SK-MEL-5 (cell line): ENCODE measurements at regions not wholly inside any gene's neighbourhood (a gene's known extent, or its start where the extent isn't known, plus 50 kb on each side); places are given as distances from the start of the nearest gene placed in this dataset.
"Not testable (repeated sequence)": the region's sequence is repeated elsewhere in the genome, so short reads cannot be mapped to it uniquely, and the experiment has no call there.

Source experiments
- DNase-seq: peaks from one replicate; pipeline ENCODE4 v3.0.0-alpha.2; 2016; ENCODE audit warnings: low read depth, low spot score
- in situ Hi-C: cut with HindIII; loops from 2 replicates; pipeline ENCODE4 v1.10.0; 2016; ENCODE audit warnings: low sequenced_read_pairs, high pct_unique_total_duplicates, low pct_unique_long_range_greater_than_20kb

DNA sequence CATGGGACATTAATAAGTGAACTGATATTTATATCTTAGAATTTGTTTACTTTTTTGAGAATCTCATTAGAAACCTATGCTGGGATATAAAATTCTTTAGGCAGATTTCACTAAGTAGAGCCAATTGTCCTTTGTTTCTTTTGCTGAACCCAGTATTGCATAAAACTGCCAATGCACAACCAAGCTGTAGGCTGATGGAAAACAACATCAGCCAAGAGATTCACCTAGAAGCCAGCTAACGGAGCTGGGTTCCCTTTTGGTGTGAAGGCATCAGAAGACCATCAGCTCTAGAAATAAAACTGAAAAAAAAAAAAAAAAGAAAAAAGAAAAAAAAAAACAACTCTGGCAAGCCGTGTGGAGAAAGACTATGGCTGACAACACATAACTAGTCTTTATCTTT, 328.2 kb upstream of the PDE3A start:
- no peak for DNase-seq
- in situ Hi-C loops: no loop called here

DNA sequence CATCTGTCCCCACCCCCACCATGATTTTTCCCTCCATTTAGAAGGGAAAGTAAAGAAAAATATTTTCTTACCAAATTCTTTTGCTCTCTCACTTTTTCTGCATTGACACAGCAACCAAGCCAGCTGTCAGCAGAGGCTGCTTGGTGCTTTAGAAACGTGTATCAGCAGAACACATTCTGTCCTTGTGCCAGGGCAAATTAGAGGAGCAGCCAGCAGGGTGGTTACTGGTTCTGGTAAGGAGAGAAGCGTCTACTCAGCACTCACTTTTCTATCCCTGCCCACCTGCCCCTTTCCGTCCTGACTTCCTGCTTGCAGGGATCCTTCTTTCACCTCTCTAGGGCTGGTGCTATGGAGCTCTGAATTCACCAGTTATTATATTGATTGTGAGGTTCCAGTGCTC, 327.5 kb upstream of the PDE3A start:
- DNase-seq: no peak
- in situ Hi-C loops: no loop called here

DNA sequence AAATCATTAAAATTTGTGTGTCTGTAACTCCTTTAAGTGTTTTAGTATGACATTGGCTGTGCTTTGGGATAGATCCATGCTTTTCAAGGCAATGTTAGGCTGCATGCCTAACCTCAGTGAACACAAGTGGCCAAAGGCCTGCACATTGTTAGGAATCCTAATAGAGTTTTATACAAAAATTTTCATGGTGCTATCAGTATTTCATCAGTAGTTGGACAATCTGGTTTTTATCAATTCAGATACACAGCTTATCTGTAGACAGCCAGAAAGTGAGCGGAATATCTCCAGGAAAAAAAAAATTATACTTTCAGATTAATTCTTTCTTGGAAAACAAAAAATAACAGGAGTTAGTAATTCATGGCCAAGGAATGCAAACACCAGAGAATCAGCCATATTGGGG, 324.0 kb upstream of the PDE3A start:
- in situ Hi-C loops: no loop called here
- no peak for DNase-seq

DNA sequence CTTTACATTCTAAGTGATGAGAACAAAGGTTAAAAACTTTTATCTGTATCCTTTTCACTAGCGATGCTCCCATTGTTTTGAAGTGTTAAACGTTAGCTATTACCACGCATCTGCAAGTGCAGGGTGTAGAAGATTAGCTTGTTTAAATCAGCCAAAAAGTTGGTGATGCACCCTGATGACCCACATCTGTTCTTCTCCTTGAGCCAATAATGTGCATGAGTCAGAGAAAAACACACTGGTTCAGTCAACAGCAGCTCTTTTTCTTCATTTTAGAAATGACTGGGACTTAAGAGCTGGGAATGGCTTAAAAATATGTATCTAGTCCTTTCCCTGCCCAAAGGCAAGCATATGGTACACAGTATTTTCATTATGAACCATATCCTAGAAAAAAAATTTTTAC, 323.5 kb upstream of the PDE3A start:
- in situ Hi-C loops: no loop called here
- no peak for DNase-seq

DNA sequence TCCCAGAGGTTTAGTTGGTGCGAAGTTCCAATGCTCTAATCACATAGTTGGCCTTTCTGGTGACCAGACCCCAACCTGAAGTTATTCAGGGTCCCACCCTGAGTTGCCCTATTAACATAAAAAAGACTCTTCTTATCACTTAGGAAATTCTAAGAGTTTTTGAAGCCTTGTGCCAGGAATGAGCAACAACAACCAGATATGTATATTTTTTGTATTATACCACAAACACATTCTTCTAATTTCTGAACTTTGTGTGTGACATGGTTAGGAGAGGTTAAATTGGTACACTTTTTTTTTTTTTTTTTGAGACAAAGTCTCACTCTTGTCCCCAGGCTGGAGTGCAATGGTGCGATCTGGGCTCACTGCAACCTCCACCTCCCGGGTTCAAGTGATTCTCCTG, 320.4 kb upstream of the PDE3A start:
- in situ Hi-C loops: no loop called here
- DNase-seq: no peak

DNA sequence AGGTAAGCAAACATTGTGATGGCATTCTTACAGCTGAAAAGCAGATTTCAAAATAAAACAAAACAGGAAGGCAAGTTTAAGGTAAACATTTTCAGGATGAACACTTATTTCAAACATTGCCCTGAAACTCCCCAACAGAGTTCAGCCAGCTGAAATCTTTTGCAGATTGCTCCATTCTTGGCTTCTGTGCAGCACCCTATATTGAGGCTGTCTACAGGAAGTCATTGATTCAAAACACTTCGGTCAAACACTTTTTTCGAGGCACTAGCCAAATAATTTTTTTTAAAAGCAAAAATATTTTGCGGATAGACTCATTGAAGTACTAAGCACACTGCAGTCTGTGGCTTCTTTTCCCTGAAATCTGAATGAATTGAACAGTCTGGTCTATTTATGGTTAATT, 318.1 kb upstream of the PDE3A start:
- DNase-seq: no peak
- in situ Hi-C loops: no loop called here

DNA sequence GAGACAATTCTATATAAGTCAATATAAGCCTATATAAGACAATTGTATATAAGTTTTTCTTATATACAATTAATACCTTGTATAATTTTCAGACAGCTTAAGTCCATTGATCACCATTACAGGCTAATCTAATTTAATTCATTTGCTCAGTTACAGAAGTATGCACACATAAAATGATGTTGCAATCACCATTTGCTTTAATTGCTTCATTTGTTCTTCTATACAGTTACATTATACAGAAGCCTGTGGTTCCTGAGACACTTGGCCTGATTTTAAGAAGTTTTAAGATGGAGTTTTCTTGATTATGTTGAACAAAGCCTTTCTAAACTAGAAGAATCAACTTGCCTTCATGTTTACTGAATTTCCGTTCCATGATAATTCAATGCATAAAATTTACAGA, 314.6 kb upstream of the PDE3A start:
- DNase-seq: no peak
- in situ Hi-C loops: no loop called here

DNA sequence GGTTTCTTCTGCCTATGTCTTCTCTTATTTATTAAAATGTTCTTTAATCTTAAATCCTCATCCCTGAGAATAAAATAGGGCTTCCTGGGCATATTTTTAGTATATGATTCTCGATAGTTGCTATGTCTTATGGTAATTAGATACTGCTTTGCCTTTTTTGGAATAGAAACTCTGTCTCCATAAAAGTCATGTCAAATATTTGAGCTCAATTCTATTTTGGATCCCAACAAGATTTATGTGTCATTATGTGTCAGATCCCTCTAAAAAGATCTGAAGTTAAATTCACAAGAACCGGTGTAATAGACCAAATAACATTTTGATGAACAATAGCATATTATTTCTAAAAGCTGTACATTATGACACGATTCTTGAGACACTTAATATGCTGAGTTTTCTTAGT, 312.5 kb upstream of the PDE3A start:
- in situ Hi-C loops: no loop called here

DNA sequence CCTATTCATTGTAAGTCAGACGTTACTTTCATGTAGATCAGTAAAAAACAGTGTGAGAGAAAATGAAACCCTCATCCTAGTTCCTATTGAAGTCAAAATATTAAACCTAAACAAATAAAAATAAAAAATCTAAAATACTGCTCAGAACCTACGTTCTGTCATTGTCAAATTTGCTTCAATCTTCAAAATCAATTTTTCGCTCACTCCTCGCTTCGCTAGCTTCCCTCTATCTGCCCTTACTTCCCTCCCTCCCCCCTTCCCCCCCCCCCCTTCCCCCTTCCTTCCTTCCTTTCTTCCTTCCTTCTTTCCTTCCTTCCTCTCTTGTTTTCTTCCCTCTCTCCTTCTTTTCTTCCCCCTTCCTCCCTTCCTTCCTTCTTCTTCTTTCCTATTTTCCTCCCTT, 310.9 kb upstream of the PDE3A start:
- no peak for DNase-seq
- in situ Hi-C loops: no loop called here

More for the DNA sequence above, 312.5 kb upstream of the PDE3A start:
- DNase-seq: no peak

DNA sequence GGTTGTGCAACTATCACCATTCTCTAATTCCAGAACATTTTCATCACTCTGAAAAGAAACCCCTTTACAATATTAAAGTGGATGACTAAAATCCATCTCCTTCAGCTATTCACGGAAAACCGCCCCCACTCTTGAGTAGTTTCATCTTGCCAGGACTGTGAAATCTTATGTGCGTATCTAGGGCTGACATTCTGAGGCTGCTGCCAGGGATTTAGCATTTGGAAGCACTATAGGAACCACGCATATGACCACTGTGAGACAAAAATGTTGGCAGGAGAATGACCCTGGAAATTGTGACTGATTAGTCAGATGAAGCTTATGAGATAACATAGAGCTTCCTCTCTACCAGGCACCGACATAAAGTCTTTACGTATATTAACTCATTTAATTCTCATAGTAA, 305.2 kb upstream of the PDE3A start:
- in situ Hi-C loops: no loop called here

DNA sequence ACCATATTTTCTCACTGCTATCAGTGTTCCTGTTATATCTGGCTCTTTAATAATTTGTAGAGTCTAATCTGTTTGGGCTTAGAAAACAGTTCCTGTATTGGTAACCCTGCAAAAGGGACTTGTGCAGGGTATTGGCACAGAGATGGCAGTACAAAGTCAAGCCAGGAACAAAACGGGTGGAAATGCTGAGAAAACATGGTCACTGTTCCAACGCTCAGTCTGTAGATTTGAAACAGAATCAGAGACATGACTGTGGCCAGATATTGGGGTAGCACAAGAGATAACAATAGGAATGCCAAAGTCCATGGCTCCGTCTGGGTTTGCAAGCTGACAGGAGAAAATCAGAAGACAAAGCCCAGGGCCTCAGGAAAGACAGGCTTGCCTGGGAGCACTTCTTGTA, 290.7 kb upstream of the PDE3A start:
- DNase-seq: no peak
- in situ Hi-C loops: no loop called here

More for the DNA sequence above, 305.2 kb upstream of the PDE3A start:
- no peak for DNase-seq

DNA sequence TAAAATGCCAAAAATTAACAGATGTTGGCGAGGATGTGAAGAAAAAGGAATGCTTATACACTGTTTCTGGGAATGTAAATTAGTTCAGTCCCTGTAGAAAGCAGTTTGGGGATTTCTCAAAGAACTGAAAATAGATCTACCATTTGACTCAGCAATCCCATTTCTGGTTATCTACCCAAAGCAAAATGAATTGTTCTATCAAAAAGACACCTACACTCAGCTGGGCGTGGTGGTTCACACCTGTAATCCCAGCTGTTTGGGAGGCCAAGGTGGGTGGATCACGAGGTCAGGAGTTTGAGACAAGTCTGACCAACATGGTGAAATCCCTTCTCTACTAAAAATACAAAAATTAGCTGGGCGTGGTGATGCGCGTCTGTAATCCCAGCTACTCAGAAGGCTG, 279.3 kb upstream of the PDE3A start:
- in situ Hi-C loops: no loop called here
- no peak for DNase-seq

DNA sequence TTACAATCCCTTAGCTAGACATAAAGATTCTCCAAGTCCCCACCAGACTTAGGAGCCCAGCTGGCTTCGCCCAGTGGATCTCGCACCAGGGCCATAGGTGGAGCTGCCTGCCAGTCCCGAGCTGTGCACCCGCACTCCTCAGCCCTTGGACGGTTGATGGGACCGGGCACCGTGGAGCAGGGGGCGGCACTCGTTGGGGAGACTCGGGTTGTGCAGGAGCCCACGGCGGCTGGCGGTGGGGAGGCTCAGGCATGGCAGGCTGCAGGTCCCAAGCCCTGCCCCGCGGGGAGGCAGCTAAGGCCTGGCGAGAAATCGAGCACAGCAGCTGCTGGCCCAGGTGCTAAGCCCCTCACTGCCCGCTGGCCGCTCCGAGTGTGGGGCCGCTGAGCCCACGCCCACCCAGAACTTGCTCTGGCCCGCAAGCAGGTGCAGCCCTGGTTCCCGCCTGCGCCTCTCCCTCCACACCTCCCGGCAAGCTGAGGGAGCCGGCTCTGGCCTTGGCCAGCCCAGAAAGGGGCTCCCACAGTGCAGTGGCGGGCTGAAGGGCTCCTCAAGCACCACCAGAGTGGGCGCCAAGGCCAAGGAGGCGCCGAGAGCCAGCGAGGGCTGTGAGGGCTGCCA, 275.0 kb upstream of the PDE3A start:
- in situ Hi-C loops, DNase-seq: not testable (repeated sequence)

DNA sequence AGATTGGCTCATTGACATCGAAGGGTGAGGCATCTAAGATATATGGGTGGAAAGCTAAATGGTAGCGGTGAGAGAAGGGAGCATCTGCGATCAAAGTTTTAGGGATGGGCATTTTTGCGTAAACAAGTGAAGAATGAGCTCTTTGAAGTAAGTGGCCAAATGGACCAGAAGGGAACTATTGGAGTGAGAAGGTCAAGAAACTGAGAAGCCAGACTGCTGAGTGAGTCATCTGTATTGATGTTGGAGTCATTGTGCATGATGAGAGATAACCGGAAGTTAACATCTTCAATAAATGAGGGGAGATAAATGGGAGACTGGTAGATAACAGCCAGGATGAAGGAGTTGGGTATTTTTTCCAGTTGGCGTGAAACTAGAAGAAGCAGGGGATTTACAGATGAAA, 271.9 kb upstream of the PDE3A start:
- no peak for DNase-seq

DNA sequence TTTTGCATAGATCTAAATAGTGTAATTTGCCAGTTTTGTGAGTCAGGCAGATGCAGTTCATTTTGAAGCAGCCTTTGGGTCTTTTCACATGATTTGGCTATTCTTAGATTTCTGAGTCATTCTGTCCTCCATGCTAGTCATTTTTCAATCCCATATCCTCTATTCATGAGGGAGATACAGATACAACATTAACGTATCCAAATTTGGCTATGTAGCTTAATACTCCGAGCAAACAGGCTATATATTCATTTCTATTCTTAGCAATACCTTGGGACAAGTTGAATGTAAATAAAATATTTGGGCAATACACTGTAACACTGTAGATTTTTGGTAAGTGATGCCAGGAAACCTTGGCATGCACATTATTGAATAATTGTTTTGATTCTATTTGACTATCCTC, 270.7 kb upstream of the PDE3A start:
- DNase-seq: peak; percentile 24

More for the DNA sequence above, 271.9 kb upstream of the PDE3A start:
- in situ Hi-C loops: no loop called here

DNA sequence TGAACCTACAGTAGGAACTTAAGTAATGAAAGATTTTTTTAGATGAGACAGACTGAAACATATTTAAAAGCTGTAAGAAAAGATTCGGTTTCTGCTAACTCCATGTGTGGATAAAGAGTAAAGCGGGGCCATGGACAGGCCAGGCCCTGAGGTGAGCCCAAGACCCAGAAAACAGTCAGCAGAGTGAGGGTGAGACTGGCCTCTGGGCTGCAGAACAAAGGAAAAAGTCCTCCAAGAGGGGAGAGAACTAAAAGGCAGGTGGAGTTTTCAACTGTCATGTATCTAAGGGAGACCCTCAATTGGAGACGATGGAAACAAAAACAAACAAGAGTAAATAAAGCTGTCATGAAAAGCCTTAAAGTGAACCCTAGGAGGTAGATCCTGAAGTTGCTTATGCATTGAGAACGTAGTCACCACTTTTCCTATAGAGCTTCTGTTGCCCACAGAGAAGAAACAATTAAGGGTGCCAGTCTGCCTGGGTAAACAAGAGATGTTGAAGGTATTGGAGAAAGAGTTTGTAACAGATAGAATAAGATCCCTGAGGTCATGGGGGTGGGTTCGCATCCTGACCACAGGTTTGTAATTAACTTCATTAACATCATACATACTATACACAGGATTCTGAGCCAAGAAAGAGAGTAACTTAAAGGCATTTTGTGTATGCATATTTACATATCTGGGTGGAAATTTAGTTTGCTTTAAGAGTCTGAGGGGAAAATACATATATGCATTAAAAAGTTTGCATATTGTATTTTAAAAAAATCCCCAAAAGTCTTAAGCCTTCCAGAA, 268.7 kb upstream of the PDE3A start:
- no peak for DNase-seq
- in situ Hi-C loops: no loop called here

More for the DNA sequence above, 270.7 kb upstream of the PDE3A start:
- in situ Hi-C loops: no loop called here

DNA sequence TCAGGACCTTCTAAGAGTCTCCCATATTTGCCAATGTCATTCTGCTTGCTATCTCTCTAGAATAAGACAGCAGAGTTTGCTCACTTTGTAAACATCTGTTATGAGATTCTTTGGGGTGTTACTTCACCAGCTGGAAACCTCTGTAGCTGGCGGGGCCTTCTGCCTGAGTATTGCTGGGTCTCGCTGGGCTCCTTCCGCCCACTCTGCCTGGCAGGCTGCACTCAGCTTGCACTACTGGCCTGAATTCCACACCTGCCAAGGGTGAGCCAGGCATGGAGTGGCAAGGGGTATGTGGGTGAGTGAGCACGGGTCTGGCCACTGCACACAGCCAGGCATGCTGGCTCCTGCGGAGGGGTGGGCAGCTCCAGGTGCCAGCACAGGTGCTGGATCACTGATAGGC, 267.3 kb upstream of the PDE3A start:
- DNase-seq: no peak
- in situ Hi-C loops: no loop called here

DNA sequence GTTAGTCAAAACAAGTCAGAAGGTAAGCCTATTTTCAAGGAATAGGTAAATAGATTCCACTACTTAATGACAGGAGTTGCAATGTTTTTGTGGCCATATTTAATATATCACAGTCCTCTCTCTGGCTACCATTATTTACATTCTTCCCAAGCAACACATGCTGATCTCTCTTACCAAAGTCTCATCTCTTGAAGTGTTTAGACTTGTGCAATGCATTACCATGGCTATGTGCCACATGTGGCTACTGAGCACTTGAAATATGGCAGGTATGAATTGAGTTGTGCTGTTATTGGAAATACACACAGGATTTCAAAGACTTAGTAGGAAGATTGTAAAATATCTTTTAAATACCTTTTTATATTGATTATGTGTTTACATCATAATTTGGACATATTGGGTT, 262.4 kb upstream of the PDE3A start:
- in situ Hi-C loops: no loop called here
- no peak for DNase-seq

DNA sequence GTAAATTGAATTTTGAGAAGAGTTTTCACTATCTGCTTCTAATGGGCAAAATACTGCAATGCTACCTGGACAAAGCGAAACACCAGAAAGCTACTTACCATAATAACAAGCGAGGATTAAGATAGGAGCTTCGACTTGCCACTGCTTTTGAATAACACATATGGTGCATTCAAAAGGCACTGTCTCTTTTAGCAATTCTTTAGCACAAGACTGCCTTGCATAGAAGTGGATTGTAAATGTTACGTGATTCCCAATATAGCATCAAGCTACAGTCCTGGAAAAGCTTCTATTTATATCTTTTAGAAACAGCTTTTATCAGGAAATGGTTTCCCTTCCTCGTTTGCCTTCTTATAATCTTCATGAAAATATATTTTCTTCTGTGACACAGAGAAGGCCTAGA, 258.7 kb upstream of the PDE3A start:
- in situ Hi-C loops: no loop called here
- no peak for DNase-seq
